ENCODE measurements at regions not wholly inside any gene's neighbourhood (a gene's known extent, or its start where the extent isn't known, plus 50 kb on each side); places are given as distances from the start of the nearest gene placed in this dataset.

DNA sequence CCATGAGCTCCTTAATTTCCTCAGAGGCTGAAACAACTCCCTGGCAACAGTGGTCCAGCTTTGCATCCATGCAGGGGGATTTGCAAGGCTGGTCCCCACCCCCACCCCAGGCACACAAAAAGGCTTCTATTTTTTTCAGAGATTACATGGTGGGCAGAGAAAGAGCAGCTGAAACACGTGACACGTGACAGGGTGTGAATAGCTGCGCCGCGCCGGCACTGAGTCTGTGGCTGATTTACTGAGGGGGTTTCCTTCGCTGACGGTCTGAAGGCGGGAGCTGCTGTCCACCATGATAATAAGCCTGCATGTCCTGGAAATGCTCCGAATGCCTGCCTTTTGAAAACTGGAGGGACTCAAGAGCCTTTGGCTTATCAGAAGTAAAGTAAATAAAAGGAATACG, 50.7 kb upstream of the APCDD1 start:
- no peak for TF ChIP-seq POLR2A (IDR thresholded peaks at IDR 0.05)
- TF ChIP-seq, protein P1, sequence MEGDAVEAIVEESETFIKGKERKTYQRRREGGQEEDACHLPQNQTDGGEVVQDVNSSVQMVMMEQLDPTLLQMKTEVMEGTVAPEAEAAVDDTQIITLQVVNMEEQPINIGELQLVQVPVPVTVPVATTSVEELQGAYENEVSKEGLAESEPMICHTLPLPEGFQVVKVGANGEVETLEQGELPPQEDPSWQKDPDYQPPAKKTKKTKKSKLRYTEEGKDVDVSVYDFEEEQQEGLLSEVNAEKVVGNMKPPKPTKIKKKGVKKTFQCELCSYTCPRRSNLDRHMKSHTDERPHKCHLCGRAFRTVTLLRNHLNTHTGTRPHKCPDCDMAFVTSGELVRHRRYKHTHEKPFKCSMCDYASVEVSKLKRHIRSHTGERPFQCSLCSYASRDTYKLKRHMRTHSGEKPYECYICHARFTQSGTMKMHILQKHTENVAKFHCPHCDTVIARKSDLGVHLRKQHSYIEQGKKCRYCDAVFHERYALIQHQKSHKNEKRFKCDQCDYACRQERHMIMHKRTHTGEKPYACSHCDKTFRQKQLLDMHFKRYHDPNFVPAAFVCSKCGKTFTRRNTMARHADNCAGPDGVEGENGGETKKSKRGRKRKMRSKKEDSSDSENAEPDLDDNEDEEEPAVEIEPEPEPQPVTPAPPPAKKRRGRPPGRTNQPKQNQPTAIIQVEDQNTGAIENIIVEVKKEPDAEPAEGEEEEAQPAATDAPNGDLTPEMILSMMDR (IDR thresholded peaks at IDR 0.05), result no peak
